HG03066 (cell line): ENCODE measurements at regions not wholly inside any gene's neighbourhood (a gene's known extent, or its start where the extent isn't known, plus 50 kb on each side); places are given as distances from the start of the nearest gene placed in this dataset.
"Not testable (repeated sequence)": the region's sequence is repeated elsewhere in the genome, so short reads cannot be mapped to it uniquely, and the experiment has no call there.

Experiments
- ATAC-seq: cut with Tn5 transposase; IDR thresholded peaks from one replicate; pipeline ENCODE4 v1.9.1; 2021; ENCODE audit warnings: low read depth; ENCODE audit not compliant: unreplicated experiment

GRCh38 chr11:122209619-122210366 lies 93.8 kb upstream of the BLID start:
- ATAC-seq: no peak

GRCh38 chr11:122207921-122208764 lies 92.1 kb upstream of the BLID start:
- no peak for ATAC-seq

- no peak for ATAC-seq
Measured at GRCh38 chr11:122207505-122207904, 91.5 kb upstream of the BLID start.

- no peak for ATAC-seq
Measured at GRCh38 chr11:122205036-122205435, 89.0 kb upstream of the BLID start.

- no peak for ATAC-seq
Measured at GRCh38 chr11:122204206-122204605, 88.2 kb upstream of the BLID start.

GRCh38 chr11:122202951-122203456 lies 87.0 kb upstream of the BLID start:
- no peak for ATAC-seq

- no peak for ATAC-seq
Measured at GRCh38 chr11:122202161-122202950, 86.3 kb upstream of the BLID start.

GRCh38 chr11:122201106-122201505 lies 85.1 kb upstream of the BLID start:
- ATAC-seq: no peak

GRCh38 chr11:122199661-122200060 lies 83.6 kb upstream of the BLID start:
- no peak for ATAC-seq

GRCh38 chr11:122198291-122198983 lies 82.4 kb upstream of the BLID start:
- ATAC-seq: no peak

GRCh38 chr11:122197066-122197987 lies 81.3 kb upstream of the BLID start:
- no peak for ATAC-seq

GRCh38 chr11:122195790-122196189 lies 79.8 kb upstream of the BLID start:
- no peak for ATAC-seq

GRCh38 chr11:122193881-122194480 lies 78.0 kb upstream of the BLID start:
- ATAC-seq: not testable (repeated sequence)

- ATAC-seq: no peak
Measured at GRCh38 chr11:122193457-122193856, 77.4 kb upstream of the BLID start.

GRCh38 chr11:122192634-122193255 lies 76.7 kb upstream of the BLID start:
- ATAC-seq: no peak

GRCh38 chr11:122190768-122191167 lies 74.8 kb upstream of the BLID start:
- no peak for ATAC-seq

- no peak for ATAC-seq
Measured at GRCh38 chr11:122189229-122189628, 73.2 kb upstream of the BLID start.

GRCh38 chr11:122187373-122188165 lies 71.6 kb upstream of the BLID start:
- no peak for ATAC-seq
